Hindlimb muscle (tissue), 1 donor: ENCODE measurements at regions not wholly inside any gene's neighbourhood (a gene's known extent, or its start where the extent isn't known, plus 50 kb on each side); places are given as distances from the start of the nearest gene placed in this dataset.
"Not testable (repeated sequence)": the region's sequence is repeated elsewhere in the genome, so short reads cannot be mapped to it uniquely, and the experiment has no call there.

ENCODE experiments used
- DNase-seq: peaks from one replicate; pipeline ENCODE4 v3.0.0-alpha.2; 2013

DNA sequence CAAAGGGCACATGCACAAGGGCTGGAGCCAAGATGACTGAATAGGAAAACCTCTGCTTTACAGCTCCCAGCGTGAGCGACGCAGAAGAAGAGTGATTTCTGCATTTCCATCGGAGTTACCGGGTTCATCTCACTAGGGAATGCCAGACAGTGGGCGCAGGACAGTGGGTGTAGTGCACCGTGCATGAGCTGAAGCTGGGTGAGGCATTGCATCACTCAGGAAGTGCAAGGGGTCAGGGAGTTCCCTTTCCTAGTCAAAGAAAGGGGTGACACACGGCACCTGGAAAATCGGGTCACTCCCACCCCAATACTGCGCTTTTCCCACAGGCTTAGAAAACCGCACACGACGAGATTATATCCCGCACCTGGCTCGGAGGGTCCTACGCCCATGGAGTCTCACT lies 64.5 kb upstream of the HTR1E start:
- DNase-seq: not testable (repeated sequence)

DNA sequence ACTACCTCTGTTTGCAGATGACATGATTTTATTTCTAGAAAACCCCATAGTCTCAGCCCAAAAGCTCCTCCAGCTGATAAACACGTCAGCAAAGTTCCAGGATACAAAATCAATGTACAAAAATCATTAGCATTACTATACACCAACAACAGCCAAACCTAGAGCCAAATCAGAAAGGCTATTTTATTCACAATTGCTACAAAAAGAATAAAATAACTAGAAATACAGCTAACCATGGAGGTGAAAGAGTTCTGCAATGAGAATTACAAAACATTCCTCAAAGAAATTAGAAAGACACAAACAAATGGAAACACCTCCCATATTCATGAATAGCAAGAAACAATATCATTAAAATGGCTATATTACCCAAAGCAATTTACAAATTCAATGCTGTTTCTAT lies 65.6 kb upstream of the HTR1E start:
- DNase-seq: no peak

DNA sequence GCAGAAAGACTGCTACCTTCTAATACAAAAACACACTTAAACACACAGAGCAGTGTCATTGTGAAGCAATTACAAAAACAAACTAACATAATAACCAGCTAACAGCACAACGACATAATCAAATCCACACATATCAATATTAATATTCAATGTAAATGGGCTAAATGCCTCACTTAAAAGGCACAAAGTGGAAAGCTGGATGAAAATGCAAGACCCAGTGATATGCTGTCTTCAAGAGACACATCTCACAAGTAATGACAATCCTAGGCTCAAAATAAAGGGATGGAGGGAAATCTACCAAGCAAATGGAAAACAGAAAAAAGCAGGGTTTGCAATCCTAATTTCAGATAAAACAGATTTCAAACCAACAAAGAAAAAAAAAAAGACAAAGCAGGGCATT lies 67.8 kb upstream of the HTR1E start:
- no peak for DNase-seq

DNA sequence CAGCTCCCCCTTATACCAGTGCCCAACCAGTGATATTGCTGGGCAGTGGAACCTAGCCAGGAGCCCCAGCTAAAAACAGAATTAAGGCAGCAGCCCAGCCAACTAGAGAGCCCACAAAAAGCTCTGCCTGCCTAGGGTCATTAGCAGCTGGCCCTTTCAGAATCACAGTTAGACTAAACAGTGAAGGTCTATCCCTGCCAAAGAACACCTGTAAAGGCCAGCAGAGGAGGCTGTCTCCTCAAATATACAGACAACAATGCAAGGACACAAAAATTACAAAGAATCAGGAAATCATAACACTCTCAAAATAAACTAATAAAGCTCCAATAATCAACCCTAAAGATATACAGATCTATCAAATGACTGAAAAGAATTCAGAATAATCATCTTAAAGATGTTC lies 77.8 kb upstream of the HTR1E start:
- no peak for DNase-seq

DNA sequence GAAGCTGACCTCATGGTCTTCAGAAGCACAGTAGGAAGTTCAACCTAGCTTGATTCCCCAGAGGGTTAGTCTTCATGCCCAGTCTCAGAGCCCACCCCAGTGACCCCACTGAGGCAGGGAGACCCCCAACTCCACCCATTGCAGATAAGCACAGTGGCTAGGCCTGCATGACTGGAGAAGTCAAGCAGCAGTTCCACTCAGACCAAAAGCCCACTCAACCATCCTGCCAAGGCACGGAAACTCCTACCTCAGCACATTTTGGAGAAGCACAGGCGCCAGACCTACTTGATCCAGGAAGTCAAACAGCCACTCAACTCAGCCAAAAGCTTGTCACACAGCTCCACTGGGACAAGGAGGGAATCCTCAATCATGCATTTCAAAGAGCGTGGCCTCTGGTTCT lies 78.4 kb upstream of the HTR1E start:
- DNase-seq: no peak

DNA sequence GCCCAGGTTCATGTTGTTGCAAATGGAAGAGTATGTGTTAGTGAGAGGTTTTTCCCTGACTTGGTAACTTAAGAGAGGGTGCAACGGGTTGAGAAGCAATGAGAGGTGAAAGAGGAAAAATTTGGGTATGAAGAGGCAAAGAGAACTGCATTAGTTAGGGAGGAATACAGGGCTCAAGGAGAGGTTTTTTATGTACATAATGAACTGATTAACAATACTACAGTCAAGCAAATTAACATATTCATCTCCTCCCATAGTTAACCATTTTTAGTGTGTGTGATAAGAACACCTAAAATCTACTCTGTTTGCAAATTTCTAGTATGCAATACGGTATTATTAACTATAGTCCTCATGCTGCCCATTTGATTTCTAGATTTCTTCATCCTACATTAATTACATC lies 79.5 kb upstream of the HTR1E start:
- DNase-seq: no peak

DNA sequence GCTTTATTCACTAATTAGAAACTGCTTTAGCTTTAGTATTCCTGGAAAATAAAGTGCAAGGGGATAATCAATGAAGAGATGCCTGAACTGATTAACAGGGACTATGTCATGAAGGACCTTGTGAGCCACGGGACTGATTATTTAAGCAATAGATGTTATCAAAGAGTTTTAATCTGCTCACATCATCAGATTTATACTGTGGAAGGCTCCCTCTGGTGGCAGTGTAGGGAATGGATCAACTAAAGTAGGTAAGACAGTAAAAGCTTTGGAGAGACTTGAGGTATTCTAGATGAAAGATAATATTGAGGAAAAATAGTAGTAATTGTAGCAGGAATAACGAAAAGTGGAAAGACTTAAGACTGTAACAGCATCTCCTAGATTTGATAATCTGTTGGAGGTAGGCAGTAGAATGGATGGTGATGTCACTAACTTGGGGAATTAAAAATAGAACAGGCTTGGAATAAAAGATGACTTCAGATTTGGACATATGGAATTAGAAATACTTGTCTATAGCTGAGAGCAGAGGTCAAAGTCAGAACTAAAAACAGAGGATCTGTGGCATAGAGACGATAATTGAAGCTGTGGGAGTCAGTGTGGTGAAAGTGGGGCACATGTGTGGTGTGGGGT lies 80.3 kb upstream of the HTR1E start:
- no peak for DNase-seq

DNA sequence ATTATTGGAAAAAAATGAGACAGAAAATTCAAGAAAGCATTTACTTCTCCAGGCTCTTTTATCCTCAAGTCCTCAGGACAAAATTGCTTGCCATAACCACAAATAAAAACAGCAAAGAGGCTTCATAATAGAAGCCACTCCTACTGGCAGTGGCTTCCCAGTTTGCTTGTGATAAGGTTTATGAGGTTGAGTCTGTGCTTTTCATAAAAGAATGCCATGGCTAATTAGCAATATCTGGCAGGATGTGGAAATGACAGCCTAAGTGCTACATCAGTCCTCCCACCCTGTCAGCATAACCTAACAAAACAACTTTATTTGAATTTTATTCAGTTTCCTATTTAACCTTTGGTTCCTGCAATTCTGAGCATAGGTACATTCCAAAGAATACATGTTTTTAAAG lies 80.9 kb upstream of the HTR1E start:
- DNase-seq: no peak

DNA sequence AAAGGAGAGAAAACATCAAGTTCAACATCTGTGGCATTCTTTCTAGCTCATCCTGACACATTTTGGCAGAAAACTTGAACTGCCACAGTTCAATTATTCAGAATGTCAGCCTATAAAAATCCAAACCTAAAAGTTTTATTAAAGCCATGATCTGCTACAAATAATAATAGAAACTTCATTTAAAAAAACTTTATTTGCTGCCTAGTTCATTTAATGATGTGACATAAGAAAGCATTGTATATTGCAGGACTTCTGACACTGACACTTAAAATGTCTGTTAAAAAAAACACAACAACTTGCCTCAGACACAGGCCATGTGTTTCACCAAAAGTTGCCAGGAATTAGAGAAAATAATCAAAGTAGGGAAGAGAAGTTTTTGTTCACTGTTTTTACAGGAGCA lies 88.3 kb upstream of the HTR1E start:
- no peak for DNase-seq

DNA sequence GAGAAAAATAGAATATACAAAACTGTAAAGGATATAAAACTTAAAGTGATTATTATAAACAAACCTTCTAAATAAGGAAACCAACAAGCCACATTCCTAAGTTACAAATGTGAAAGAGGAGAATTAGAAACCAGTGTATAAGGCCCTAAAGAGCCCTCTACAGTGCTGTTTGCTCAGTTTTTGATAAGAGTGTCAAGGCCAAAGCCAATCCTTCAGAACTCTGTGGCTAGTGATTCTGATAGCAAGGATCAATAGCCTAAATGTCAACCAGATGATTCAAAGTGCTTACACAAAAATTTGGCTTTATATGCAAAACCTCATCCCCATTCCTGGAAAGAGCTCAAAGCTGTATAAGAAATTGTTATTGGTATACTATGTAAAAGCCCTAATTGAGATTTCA lies 104.6 kb upstream of the HTR1E start:
- DNase-seq: no peak

DNA sequence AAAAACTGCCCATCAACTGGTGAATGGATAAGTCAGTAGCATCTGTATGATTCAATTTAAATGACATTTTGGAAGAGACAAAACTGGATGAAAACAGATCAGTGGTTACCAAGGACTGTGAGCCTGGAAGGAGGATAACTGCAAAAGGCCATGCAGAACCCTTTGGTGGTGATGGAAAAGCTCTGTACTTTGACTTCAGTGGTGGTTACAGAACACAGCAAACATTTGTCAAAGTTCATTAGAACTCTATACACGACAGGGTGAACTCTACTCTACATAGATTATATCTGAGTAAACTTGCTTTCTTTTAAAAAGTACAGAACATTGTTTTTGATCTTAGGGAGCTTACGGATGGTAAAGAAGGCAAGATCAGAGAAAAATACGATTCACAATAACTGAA lies 111.9 kb upstream of the HTR1E start:
- DNase-seq: no peak

DNA sequence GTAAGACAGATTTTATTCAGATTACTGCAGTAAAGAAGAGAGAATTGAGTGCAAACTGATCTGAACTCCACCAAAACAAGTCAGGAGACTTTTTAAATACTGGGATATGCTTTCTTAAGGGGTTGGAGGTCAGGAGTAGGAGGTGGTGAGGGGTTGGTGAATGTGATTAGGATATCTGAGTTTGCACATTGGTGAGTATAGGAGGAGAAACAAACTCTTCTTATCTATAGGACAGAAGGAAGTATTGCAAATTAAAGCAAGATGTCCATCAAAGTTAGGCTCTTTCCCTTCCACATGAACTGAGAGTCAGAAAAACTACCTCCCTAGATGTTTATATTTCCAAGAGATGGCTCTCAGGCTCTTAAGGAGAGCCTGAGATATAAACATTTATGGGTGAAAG lies 114.6 kb upstream of the HTR1E start:
- no peak for DNase-seq

DNA sequence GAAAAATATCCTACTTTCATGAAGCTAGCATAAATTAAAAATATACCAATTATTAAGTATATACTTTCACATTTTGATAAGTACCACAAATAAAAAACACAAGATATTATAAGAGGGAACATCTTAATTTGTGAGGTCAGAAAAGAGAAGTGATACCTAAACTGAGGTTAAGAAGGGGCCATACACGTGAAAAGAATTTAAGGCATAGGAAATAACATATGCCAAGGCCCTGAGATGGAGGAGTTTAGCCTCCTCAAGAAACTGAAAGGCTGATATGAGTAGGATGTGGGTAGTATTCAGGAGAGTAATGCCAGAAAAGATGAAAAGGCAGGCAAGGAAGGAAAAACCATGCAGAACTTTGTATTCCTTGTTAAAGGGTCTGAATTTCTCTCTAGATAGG lies 116.6 kb upstream of the HTR1E start:
- DNase-seq: no peak

DNA sequence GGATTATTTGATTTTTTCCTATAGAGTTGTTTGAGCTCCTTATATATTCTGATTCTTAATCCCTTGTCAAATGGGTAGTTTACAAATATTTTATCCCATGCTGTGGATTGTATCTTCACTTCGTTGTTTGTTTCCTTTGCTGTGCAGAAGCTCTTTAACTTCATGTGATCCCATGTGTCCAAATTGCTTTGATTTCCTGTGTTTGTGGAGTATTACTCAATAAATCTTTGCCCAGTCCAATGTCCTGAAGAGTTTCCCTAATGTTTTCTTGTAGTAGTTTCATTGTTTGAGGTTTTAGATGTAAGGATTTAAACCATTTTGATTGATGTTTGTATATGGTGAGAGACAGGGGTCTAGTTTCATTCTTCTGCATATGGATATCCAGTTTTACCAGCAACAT lies 143.7 kb upstream of the HTR1E start:
- DNase-seq: no peak

DNA sequence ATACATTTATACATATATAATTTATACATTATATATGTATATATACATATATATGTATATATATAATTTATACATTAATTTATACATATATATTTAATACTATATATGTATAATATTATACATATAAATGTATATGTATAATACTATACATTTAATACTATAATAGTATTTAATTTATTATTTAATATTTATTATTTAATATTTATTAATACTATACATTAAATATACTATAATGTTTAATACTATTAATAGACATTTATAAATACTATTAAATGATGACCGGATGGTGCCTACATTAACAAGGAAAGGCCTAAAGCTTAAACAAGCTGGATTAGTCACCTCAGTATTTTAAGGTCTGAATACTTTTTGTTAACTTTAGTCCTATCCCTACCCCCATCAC lies 145.9 kb upstream of the HTR1E start:
- no peak for DNase-seq

DNA sequence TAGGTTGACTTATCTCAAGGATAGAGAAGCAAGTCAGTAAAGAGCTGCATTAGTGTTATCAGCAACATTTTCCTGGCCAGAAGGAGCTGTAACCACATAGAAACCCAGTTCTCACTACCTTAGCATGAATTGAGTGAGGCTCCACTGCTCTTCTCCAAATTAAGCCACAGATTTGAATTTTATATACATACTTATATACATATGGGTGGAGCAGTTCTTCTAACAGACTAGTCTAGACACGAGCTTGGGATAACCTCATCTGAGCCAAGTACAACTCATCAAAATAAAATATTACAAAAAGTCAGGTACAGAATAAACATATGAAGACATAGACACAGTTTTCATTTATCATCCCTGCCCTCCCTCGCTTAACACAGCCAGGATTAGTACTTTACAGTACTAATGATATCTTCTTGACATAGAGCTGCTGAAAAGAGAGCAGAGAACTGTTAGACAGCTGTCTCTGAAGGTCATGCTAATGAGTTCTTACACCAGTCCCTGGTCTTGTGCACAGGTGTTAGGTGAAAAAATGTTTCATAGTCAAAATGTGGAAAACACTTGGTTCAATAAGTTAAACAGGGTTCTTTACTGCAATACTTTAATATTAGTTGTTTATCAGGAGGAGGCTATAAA lies 147.4 kb upstream of the HTR1E start:
- no peak for DNase-seq

DNA sequence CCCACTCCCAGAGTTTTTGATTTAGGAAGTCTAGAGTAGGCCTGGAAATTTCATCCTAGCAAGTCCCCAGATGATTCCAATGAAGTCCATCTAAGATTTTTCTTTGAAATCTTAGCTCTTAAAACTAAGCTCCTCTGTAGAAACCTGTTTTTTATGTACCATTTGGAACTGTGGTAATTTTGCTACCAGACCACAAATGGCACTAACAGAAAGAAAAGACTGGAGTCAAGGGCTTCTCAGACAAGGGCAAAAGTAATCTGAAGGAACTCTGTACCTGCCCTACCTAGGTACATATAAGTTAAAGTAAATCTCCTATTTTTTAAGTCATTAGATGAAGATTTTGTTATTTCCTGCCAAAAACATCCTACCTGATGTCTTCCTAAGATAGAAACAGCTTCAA lies 155.0 kb upstream of the HTR1E start:
- no peak for DNase-seq

DNA sequence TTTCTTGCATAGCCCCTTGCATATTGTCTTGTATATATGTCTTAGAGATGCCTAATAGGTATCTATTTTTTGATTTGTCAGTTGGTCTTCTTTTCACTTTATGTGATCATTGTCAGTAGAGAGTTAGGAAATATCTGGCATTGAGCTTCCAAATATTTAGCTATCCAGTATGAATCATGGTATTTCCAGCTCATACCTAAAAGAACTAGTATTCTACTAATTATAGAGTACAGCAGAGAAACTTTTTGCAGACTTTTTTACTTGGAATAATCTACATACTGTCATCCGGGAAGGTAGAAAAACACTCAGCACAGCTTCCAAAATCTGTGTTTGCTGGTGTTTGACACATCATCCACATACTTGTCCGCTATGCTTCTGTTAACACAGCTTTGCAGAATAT lies 156.4 kb upstream of the HTR1E start:
- no peak for DNase-seq

DNA sequence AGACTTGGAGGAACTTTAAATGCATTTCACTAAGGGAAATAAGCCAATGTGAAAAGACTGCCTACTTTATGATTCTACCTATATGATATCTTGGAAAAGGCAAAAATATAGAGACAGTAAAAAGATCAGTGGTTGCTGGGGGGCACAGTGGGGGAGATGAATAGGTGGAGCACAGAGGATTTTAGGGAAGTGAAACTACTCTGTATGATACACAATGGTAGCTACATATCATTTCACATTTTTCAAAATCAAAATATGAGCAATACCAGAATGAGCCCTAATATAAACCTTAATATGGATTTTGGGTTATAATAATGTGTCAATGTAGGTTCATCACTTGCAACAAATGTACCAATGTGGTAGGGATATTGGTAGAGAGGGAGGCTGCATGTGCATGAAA lies 161.4 kb upstream of the HTR1E start:
- DNase-seq: no peak

DNA sequence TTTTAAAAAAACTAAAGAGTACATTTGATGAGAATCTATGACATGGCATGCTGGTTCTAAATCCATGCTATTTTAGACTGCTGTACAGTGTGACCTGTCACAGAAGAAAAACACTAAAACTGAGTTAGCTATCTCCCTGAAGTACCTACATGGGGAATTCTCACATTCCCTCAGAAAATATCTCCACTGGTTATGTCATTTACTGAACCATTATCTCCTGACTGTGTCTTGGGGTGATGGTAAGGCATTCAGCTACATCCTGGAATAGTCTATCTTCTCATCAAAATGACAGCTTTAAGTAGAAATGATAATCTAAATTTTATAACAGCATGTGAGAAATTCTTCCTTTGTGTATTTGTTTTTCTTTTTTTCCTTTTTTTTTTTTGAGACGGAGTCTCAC lies 172.1 kb upstream of the HTR1E start:
- no peak for DNase-seq

DNA sequence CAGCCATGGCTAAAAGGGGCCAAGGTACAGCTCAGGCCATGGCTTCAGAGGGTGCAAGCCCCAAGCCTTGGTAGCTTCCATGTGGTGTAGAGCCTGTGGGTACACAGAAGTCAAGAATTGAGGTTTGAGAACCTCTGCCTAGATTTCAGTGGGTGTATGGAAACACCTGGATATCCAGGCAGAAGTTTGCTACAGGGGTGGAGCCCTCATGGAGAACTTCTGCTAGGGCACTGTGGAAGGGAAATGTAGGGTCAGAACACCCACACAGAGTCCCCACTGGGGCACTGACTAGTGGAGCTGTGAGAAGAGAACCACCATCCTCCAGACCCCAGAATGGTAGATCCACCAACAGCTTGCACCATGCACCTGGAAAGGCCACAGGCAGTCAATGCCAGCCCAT lies 177.4 kb upstream of the HTR1E start:
- DNase-seq: not testable (repeated sequence)

DNA sequence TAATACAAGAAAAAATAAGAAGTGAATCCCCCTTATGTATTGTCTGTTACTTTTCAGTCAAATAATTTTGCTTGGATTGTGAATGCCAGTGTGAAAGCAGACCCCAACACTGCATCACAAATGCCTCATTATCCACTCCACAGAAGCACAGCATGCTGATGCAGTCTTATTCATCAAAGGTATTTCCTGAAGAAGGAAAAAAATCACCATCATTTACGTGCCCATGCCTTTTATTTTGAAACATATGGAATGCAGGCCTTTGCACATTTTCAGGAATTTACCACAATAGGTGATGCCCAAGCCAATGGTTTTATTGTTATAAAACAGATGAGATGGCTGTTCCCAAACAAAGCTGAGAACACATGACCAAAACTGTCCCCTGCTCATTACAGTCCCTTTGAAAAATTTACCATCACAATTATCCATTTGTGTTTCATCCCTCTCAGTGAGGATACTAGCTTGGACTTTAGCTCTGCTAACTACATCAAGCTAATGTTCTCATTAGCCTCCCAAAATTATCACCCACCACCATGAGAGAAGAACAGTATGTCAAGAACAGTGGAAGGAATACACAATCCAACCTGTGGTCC lies 180.6 kb upstream of the HTR1E start:
- DNase-seq: no peak

DNA sequence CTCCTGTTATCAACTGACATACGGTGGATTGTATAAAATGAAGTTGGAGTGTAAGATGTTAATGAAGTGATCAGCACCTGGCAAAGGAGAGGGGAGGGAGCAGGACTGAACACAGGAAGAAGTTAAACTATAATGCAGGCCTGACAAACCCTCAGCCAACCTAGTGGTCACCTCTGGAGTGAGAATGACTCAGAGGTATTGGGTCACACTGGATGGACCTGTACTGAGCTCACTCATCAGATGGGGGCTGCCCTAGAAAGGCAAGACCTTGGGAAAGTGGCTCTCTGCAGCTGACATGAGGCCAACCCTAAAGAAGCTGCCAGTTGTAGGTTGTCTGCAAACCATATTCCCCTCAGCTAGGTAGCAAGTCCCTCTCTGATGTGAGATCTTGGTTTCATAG lies 193.3 kb upstream of the HTR1E start:
- DNase-seq: no peak

DNA sequence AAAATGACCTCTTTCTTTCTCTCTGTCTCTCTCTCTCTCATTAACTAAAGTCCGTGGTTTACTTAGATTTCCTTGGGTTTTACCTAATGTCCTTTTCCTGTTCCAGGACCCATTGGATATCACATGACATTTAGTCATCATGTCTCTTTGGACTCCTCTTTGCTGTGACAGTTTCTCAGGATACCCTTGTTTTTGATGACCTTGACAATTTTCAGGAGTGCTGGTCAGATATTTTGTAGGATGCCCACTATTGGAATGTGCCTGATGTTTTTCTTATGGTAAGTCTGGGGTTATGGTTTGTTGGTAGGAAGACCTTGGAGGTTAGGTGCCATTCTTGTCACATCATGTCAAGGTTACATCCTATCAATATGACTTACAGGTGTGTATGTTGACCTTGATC lies 199.2 kb upstream of the HTR1E start:
- DNase-seq: no peak

DNA sequence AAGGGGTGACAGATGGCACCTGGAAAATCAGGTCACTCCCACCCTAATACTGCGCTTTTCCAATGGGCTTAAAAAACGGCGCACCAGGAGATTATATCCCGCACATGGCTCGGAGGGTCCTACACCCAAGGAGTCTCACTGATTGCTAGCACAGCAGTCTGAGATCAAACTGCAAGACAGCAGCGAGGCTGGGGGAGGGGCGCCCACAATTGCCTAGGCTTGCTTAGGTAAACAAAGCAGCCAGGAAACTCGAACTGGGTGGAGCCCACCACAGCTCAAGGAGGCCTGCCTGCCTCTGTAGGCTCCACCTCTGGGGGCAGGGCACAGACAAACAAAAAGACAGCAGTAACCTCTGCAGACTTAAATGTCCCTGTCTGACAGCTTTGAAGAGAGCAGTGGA lies 205.7 kb upstream of the HTR1E start:
- DNase-seq: not testable (repeated sequence)
